AG08396 (cell line): ENCODE measurements at regions not wholly inside any gene's neighbourhood (a gene's known extent, or its start where the extent isn't known, plus 50 kb on each side); places are given as distances from the start of the nearest gene placed in this dataset.

ENCODE experiments used
- DNase-seq: peaks from one replicate; pipeline ENCODE4 v3.0.0; 2012; ENCODE audit warnings: low spot score, mixed read lengths

- no peak for DNase-seq
These were observed 59.4 kb upstream of the GZMB start for GRCh38 chr14:24693353-24693737.

GRCh38 chr14:24692382-24693352 is 58.7 kb upstream of the GZMB start:
- no peak for DNase-seq

- DNase-seq = no peak
These were observed 56.5 kb upstream of the GZMB start for GRCh38 chr14:24690492-24690891.

GRCh38 chr14:24688030-24688658 is 54.2 kb upstream of the GZMB start:
- no peak for DNase-seq
